ENCODE measurements at regions not wholly inside any gene's neighbourhood (a gene's known extent, or its start where the extent isn't known, plus 50 kb on each side); places are given as distances from the start of the nearest gene placed in this dataset.

- TF ChIP-seq CTCF (IDR thresholded peaks at IDR 0.05; ENCODE audit: borderline replicate concordance, extremely low read depth, low read length, poor library complexity, severe bottlenecking) (peak; percentile 51), EZH2 (IDR thresholded peaks at IDR 0.05; ENCODE audit: borderline replicate concordance, low read depth, low read length, severe bottlenecking) (no peak)
These were observed 221.0 kb upstream of the EOMES start for GRCh38 chr3:27943106-27943505.

All from DND-41 (cell line).